HFF-Myc (cell line): ENCODE measurements at regions not wholly inside any gene's neighbourhood (a gene's known extent, or its start where the extent isn't known, plus 50 kb on each side); places are given as distances from the start of the nearest gene placed in this dataset.

ENCODE experiments used
- DNase-seq: peaks from one replicate; pipeline ENCODE4 v3.0.0-alpha.2; 2011; ENCODE audit warnings: low read depth; ENCODE audit errors: extremely low read depth
- H3K4me3 ChIP-seq: replicated peaks from 2 replicates; pipeline ENCODE4 v1.5.1; 2011; ENCODE audit warnings: low read depth, mild to moderate bottlenecking, control low read depth, low read length
- CTCF ChIP-seq: IDR thresholded peaks from 2 replicates; pipeline ENCODE4 v1.5.1; 2012; ENCODE audit warnings: mild to moderate bottlenecking, low read depth, low read length, control low read depth; ENCODE audit errors: missing control alignments

GRCh38 chr12:67111182-67111581, 158.0 kb upstream of the CAND1 start:
- no peak for TF ChIP-seq CTCF
- no peak for DNase-seq
- no peak overlapping the region for H3K4me3 ChIP-seq

- no peak for DNase-seq
- no peak for TF ChIP-seq CTCF
- H3K4me3 ChIP-seq = no peak overlapping the region
Observed at GRCh38 chr12:67112586-67112985, 156.6 kb upstream of the CAND1 start.

GRCh38 chr12:67116134-67116533, 153.0 kb upstream of the CAND1 start:
- DNase-seq = no peak
- no peak for TF ChIP-seq CTCF
- H3K4me3 ChIP-seq = no peak overlapping the region

GRCh38 chr12:67122584-67122983, 146.6 kb upstream of the CAND1 start:
- TF ChIP-seq CTCF = no peak
- DNase-seq = no peak
- no peak overlapping the region for H3K4me3 ChIP-seq

GRCh38 chr12:67137256-67137655, 131.9 kb upstream of the CAND1 start:
- DNase-seq = no peak
- no peak for TF ChIP-seq CTCF
- no peak overlapping the region for H3K4me3 ChIP-seq

GRCh38 chr12:67141296-67142018, 127.7 kb upstream of the CAND1 start:
- no peak for TF ChIP-seq CTCF
- no peak overlapping the region for H3K4me3 ChIP-seq
- no peak for DNase-seq

- no peak for DNase-seq
- TF ChIP-seq CTCF = no peak
- H3K4me3 ChIP-seq = no peak overlapping the region
Observed at GRCh38 chr12:67145692-67146091, 123.5 kb upstream of the CAND1 start.
